B cell (primary cell): ENCODE measurements at regions not wholly inside any gene's neighbourhood (a gene's known extent, or its start where the extent isn't known, plus 50 kb on each side); places are given as distances from the start of the nearest gene placed in this dataset.

Experiments used
- ATAC-seq: fragments of 200-7000 bp; cut with Tn5 transposase; one replicate; pipeline ENCODE4 v1.10.0; 2021; ENCODE audit warnings: low read depth, mild to moderate bottlenecking, moderate number of reproducible peaks, moderate library complexity
- CTCF ChIA-PET: fragments of 350-600 bp; sonication (Branson Sonifier 250); formaldehyde crosslinking; loops from one replicate; lab custom pipeline; 2021; ENCODE audit warnings: antibody characterized with exemption, inconsistent platforms; lab: Charles Lee
- POLR2A ChIA-PET: fragments of 350-600 bp; sonication (Branson Sonifier 250); formaldehyde crosslinking; loops from one replicate; lab custom pipeline; 2021; ENCODE audit warnings: antibody characterized with exemption; lab: Charles Lee
- DNase-seq: peaks from one replicate; pipeline ENCODE4 v3.0.0; 2013
- H2AFZ ChIP-seq: 2 replicates; pipeline ENCODE4 v1.6.1; 2012; ENCODE audit warnings: mild to moderate bottlenecking, low read depth, low read length; ENCODE audit not compliant: insufficient read depth, poor library complexity, severe bottlenecking
- H3K27ac ChIP-seq, 2 donors: 1 replicate in 1 of 2; 2 replicates in 1 of 2; pipeline ENCODE4 v1.5.1; 2012 to 2013; ENCODE audit warnings: low read length in 2 of 2, mild to moderate bottlenecking in 2 of 2, moderate library complexity in 1 of 2
- H3K27me3 ChIP-seq, 4 experiments: fragments of 200-600 bp in 1 of 4; sonication (generic) in 1 of 4; replicated peaks in 1 of 4; 1 replicate in 2 of 4; 2 replicates in 2 of 4; pipeline versions ENCODE4 v1.6.1 to v1.7.0; 2013 to 2016; ENCODE audit warnings: low read length in 3 of 4, mild to moderate bottlenecking in 2 of 4, mixed read lengths in 1 of 4, moderate library complexity in 1 of 4; ENCODE audit not compliant: insufficient read depth in 4 of 4, control insufficient read depth in 3 of 4; ENCODE audit errors: control extremely low read depth in 1 of 4
- H3K36me3 ChIP-seq, 2 experiments: replicated peaks in 1 of 2; 1 replicate in 1 of 2; 2 replicates in 1 of 2; pipeline versions ENCODE4 v1.6.1 to v1.7.1; 2013; ENCODE audit warnings: low read length in 1 of 2; ENCODE audit not compliant: insufficient read depth in 2 of 2, control insufficient read depth in 1 of 2; ENCODE audit errors: control extremely low read depth in 1 of 2, extremely low read depth in 1 of 2
- H3K4me1 ChIP-seq, 2 donors: fragments of 200-600 bp in 1 of 2; sonication (generic) in 1 of 2; 1 replicate in 1 of 2; 2 replicates in 1 of 2; pipeline versions ENCODE4 v1.5.1 to v1.6.1; 2013 to 2017; ENCODE audit warnings: low read length in 2 of 2; ENCODE audit not compliant: control insufficient read depth in 2 of 2, insufficient read depth in 2 of 2
- H3K4me2 ChIP-seq: replicated peaks from 2 replicates; pipeline ENCODE3; 2012; ENCODE audit warnings: mild to moderate bottlenecking, low read depth, low read length; ENCODE audit not compliant: poor library complexity, severe bottlenecking
- H3K4me3 ChIP-seq, 5 experiments: fragments of 200-600 bp in 1 of 5; sonication (generic) in 1 of 5; 1 replicate in 3 of 5; 2 replicates in 2 of 5; pipeline versions ENCODE4 v1.5.1 to v1.7.0; 2011 to 2016; ENCODE audit warnings: low read length in 4 of 5, mild to moderate bottlenecking in 4 of 5, low read depth in 2 of 5, control low read depth in 1 of 5, moderate library complexity in 1 of 5; ENCODE audit not compliant: insufficient read depth in 1 of 5; ENCODE audit errors: control extremely low read depth in 1 of 5, extremely low read depth in 1 of 5
- H3K79me2 ChIP-seq: fragments of 200-600 bp; sonication (generic); one replicate; pipeline ENCODE4 v1.6.0; 2016; ENCODE audit warnings: low read length; ENCODE audit not compliant: control insufficient read depth, insufficient read depth
- H3K9ac ChIP-seq: fragments of 200-600 bp; sonication (generic); 2 replicates; pipeline ENCODE4 v1.6.1; 2017; ENCODE audit warnings: mild to moderate bottlenecking, low read length, moderate library complexity
- H3K9me3 ChIP-seq, 3 donors: one replicate each; pipeline versions ENCODE4 v1.6.1 to v1.7.1; 2013; ENCODE audit warnings: low read length in 2 of 3; ENCODE audit not compliant: control insufficient read depth in 2 of 3, insufficient read depth in 1 of 3; ENCODE audit errors: control extremely low read depth in 1 of 3
- H4K20me1 ChIP-seq: 2 replicates; pipeline ENCODE4 v1.6.0; 2012; ENCODE audit warnings: mild to moderate bottlenecking, low read length; ENCODE audit not compliant: insufficient read depth, control insufficient read depth, poor library complexity, severe bottlenecking
- H3K27ac Mint-ChIP-seq: one replicate; pipeline ENCODE4 v1.8.0; 2021; ENCODE audit warnings: mixed read lengths
- H3K27me3 Mint-ChIP-seq: one replicate; pipeline ENCODE4 v1.8.0; 2021; ENCODE audit warnings: mixed read lengths
- H3K4me1 Mint-ChIP-seq: one replicate; pipeline ENCODE4 v1.8.0; 2021; ENCODE audit warnings: mixed read lengths
- H3K4me3 Mint-ChIP-seq: one replicate; pipeline ENCODE4 v1.8.0; 2021; ENCODE audit warnings: mixed read lengths
- H3K9me3 Mint-ChIP-seq: one replicate; pipeline ENCODE4 v1.8.0; 2022; ENCODE audit warnings: mixed read lengths; ENCODE audit not compliant: insufficient read depth
- EZH2 ChIP-seq: IDR thresholded peaks from 2 replicates; pipeline ENCODE4 v1.6.1; 2012; ENCODE audit warnings: borderline replicate concordance, low read depth, mild to moderate bottlenecking, moderate library complexity, low read length; ENCODE audit not compliant: insufficient read depth, poor library complexity, severe bottlenecking
- WGBS: methylation state at CpG from one replicate; pipeline ENCODE4 v1.1.5; 2013; ENCODE audit warnings: missing lambda C conversion rate; ENCODE audit not compliant: insufficient coverage; 5-methylcytosine and 5-hydroxymethylcytosine counted together
- intact Hi-C: fragments of 100-400 bp; cut with micrococcal nuclease; formaldehyde crosslinking; loops from one replicate; pipeline ENCODE4 v1.10.0; 2022
- TF ChIP-seq, protein P1 (sequence below): fragments of 200-600 bp; IDR thresholded peaks from one replicate; pipeline ENCODE4 v1.8.0; 2022; ENCODE audit warnings: antibody characterized with exemption, mild to moderate bottlenecking

DNA sequence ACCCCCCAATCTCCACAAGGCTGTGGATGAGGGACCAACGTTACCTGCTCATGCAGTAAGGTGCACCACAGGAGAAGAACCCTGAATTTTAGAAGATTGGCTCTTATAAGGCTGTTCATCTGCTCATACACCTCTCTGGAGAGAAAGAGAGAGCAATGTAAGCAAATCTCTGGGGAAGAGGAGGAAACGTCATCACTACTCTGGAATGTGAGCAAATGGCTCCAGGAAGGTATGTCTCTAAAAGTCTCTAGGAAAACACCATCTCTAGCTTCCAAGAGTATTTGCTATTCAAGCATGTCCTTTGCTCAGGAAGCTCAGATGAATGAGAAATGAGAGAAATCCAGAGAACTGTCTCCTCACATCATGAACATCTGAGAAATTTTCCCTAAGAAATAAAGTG, 235.4 kb downstream of the TBL1XR1 start:
- H3K27me3 Mint-ChIP-seq, result peaks cover 3% of the 10 kb centered on the region
- Histone ChIP-seq H3K9me3 (no peaks in the 10 kb centered on the region), H3K4me1 (no peaks in the 10 kb centered on the region), H4K20me1 (no peaks in the 10 kb centered on the region), H2AFZ (no peak overlapping the region), H3K36me3 (no peaks in the 10 kb centered on the region), H3K27me3 (peaks cover 0 to 7% (median 0%) of the 10 kb centered on the region in 4 experiments), H3K4me3 (no peak overlapping the region), H3K4me2 (no peak overlapping the region), H3K27ac (no peak overlapping the region), H3K79me2 (no peaks in the 10 kb centered on the region), H3K9ac (no peak overlapping the region)
- TF ChIP-seq, protein P1, sequence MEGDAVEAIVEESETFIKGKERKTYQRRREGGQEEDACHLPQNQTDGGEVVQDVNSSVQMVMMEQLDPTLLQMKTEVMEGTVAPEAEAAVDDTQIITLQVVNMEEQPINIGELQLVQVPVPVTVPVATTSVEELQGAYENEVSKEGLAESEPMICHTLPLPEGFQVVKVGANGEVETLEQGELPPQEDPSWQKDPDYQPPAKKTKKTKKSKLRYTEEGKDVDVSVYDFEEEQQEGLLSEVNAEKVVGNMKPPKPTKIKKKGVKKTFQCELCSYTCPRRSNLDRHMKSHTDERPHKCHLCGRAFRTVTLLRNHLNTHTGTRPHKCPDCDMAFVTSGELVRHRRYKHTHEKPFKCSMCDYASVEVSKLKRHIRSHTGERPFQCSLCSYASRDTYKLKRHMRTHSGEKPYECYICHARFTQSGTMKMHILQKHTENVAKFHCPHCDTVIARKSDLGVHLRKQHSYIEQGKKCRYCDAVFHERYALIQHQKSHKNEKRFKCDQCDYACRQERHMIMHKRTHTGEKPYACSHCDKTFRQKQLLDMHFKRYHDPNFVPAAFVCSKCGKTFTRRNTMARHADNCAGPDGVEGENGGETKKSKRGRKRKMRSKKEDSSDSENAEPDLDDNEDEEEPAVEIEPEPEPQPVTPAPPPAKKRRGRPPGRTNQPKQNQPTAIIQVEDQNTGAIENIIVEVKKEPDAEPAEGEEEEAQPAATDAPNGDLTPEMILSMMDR, result no peak
- no peak for TF ChIP-seq EZH2
- no CpG with 5 or more reads among the region's 2 CpGs for WGBS
- H3K27ac Mint-ChIP-seq, result no peak overlapping the region
- intact Hi-C loops, result no loop called here
- no peak overlapping the region for H3K4me3 Mint-ChIP-seq
- DNase-seq (no peak), ATAC-seq (no peak)
- POLR2A ChIA-PET, result no interaction called here
- H3K9me3 Mint-ChIP-seq, result no peaks in the 10 kb centered on the region
- H3K4me1 Mint-ChIP-seq, result peaks cover 9% of the 10 kb centered on the region
- CTCF ChIA-PET, result no interaction called here

DNA sequence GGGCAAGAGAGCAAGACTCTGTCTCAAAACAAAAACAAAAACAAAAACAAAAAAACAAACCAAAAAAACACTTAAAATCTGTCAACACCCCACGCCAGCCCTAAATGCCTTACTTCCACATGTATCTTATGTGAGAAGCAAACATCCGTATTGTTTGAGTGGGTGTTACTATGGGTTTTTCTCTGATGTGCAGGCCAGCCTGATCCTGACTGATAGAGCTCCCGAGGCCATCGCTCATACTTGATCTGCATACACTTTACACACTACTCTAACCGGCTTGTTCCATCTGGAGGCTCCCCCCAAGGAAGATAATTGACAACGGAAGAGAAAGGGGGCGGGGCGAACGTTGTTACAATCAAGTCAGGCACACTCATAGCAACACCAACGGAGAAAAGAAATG, 237.4 kb downstream of the TBL1XR1 start:
- ChIA-PET CTCF (no interaction called here), POLR2A (no interaction called here)
- Histone ChIP-seq H2AFZ (no peak overlapping the region), H3K36me3 (no peaks in the 10 kb centered on the region), H3K9ac (no peak overlapping the region), H3K9me3 (no peaks in the 10 kb centered on the region), H3K4me2 (no peak overlapping the region), H3K79me2 (no peaks in the 10 kb centered on the region), H3K4me3 (no peak overlapping the region), H3K27ac (no peak overlapping the region), H3K27me3 (peaks cover 0 to 7% (median 0%) of the 10 kb centered on the region in 4 experiments), H4K20me1 (no peaks in the 10 kb centered on the region), H3K4me1 (no peaks in the 10 kb centered on the region)
- WGBS, result 96% methylated on average over 3 of the region's 10 CpGs
- no peak overlapping the region for H3K4me3 Mint-ChIP-seq
- ATAC-seq (no peak), DNase-seq (no peak)
- peaks cover 3% of the 10 kb centered on the region for H3K27me3 Mint-ChIP-seq
- H3K4me1 Mint-ChIP-seq, result peaks cover under 1% of the 10 kb centered on the region
- intact Hi-C loops, result no loop called here
- TF ChIP-seq, protein P1, result no peak
- no peak for TF ChIP-seq EZH2
- H3K9me3 Mint-ChIP-seq, result no peaks in the 10 kb centered on the region
- H3K27ac Mint-ChIP-seq, result no peak overlapping the region
